ENCODE measurements at regions not wholly inside any gene's neighbourhood (a gene's known extent, or its start where the extent isn't known, plus 50 kb on each side); places are given as distances from the start of the nearest gene placed in this dataset.

- Histone ChIP-seq H3K9me1 (replicated peaks; ENCODE audit: control insufficient read depth, extremely low read depth, insufficient read depth, low read length) (no peaks in the 10 kb centered on the region), H3K36me3 (ENCODE audit: control insufficient read depth in 2 of 2, extremely low read depth in 1 of 2, insufficient read depth in 2 of 2, low read length in 2 of 2) (no peaks in the 10 kb centered on the region), H3K4me3 (replicated peaks in 1 of 3; ENCODE audit: insufficient read depth in 1 of 3, low read depth in 1 of 3, low read length in 3 of 3) (no peak overlapping the region), H3K4me2 (ENCODE audit: insufficient read depth, low read length) (no peak overlapping the region), H3K9me3 (replicated peaks; ENCODE audit: control insufficient read depth, insufficient read depth, low read length) (no peaks in the 10 kb centered on the region), H3K27me3 (ENCODE audit: control insufficient read depth in 2 of 2, insufficient read depth in 2 of 2, low read length in 2 of 2) (no peaks in the 10 kb centered on the region), H3K27ac (ENCODE audit: insufficient read depth, low read depth, low read length) (no peak overlapping the region), H2AFZ (ENCODE audit: low read depth, low read length) (no peak overlapping the region), H3K4me1 (ENCODE audit: control insufficient read depth, extremely low read depth, insufficient read depth, low read length) (no peaks in the 10 kb centered on the region), H3K79me2 (ENCODE audit: control insufficient read depth, insufficient read depth, low read length) (no peaks in the 10 kb centered on the region), H4K20me1 (replicated peaks; ENCODE audit: control insufficient read depth, extremely low read depth, insufficient read depth, low read length) (no peaks in the 10 kb centered on the region), H3K9ac (replicated peaks; ENCODE audit: extremely low read depth, insufficient read depth, low read length) (no peak overlapping the region)
- intact Hi-C loops (cut with micrococcal nuclease), result loop anchor here (10.0 kb wide), 1 partner anchor 442 kb away; no protein-coding TSS in a partner anchor
- ChIA-PET CTCF (interaction anchor here (0.6 to 4.4 kb wide), 12 partner anchors 11 to 1146 kb away, joined by 3 to 64 read pairs (median 4); no protein-coding TSS in a partner anchor), POLR2A (no interaction called here)
- no peak for FAIRE-seq
- dilution Hi-C loops (cut with MboI; ENCODE audit: extremely low pct_ligation_motif_present, low sequenced_read_pairs), result no loop called here
- BruUV-seq (replicated peaks), result no TSS peak
- TF ChIP-seq GATA2 (IDR thresholded peaks at IDR 0.05; ENCODE audit: insufficient read depth, insufficient read length, low read depth, low read length) (no peak), MYC (IDR thresholded peaks at IDR 0.05; ENCODE audit: low read depth, low read length) (no peak), FOS (IDR thresholded peaks at IDR 0.05; ENCODE audit: borderline replicate concordance, insufficient read depth, low read length) (no peak), EZH2 (IDR thresholded peaks at IDR 0.05; ENCODE audit: borderline replicate concordance, low read depth, low read length, severe bottlenecking) (no peak), POLR2A (IDR thresholded peaks at IDR 0.05; ENCODE audit: low read depth, low read length) (no peak), JUN (IDR thresholded peaks at IDR 0.05; ENCODE audit: borderline replicate concordance, insufficient read depth, insufficient read length, low read depth) (no peak), POLR2AphosphoS5 (IDR thresholded peaks at IDR 0.05; ENCODE audit: insufficient read depth, low read depth, low read length) (no peak), MAX (IDR thresholded peaks at IDR 0.05; ENCODE audit: insufficient read depth, insufficient read length) (no peak), CTCF (IDR thresholded peaks at IDR 0.05; ENCODE audit: extremely low read depth in 1 of 2, insufficient read depth in 1 of 2, low read depth in 1 of 2, low read length in 2 of 2) (no peak)
- DNase-seq (ENCODE audit: low read depth, low spot score), result no peak
Measured at GRCh38 chr1:90132306-90132705, 137.4 kb downstream of the ZNF326 start.

Measured in endothelial cell of umbilical vein (primary cell).